Activated CD4-positive, CD25-positive, alpha-beta regulatory T cell treated with anti-CD3 and anti-CD28 coated beads, Interleukin-2, amount 50 U/mL, for 72 hours (primary cell): ENCODE measurements at regions not wholly inside any gene's neighbourhood (a gene's known extent, or its start where the extent isn't known, plus 50 kb on each side); places are given as distances from the start of the nearest gene placed in this dataset.

Source experiments
- DNase-seq: peaks from one replicate; pipeline ENCODE4 v3.0.0; 2021

DNA sequence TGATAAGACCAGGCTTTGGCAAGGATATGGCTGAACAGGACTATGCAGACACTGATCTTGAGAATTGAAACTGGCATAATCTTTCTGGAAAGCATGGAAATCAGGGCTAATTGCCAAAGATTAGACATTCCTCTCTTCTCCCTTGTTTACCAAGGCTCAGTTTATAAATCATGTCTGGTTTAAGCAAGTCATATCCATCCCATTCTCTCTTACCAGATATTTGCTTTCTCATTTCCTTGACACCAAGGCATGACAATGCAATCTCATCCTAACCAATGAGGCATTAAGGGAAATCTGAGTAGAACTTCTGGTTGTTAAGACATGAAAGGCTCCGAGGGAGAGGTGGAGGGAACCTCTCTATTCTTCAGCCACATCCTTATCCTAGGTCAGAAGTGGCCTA is 110.3 kb upstream of the CEP85L start:
- no peak for DNase-seq

DNA sequence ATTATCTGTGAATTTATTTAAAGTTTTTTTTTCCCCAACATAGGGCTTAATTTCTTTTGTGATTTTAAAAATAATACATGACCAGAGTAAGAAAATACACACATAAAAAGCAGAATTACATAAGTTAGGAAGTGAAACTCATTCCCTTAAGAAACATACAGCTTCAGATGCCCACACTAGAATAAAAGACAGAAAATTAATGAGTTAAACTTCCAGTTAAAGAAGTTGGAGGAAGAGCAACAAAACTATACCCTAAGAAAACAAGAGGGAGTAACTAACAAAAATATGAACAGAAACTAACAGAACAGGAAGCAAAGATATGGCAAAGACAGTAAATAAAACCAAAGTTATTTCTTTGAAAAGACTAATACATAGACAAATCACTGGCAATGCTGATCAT is 107.6 kb upstream of the CEP85L start:
- DNase-seq, result no peak

DNA sequence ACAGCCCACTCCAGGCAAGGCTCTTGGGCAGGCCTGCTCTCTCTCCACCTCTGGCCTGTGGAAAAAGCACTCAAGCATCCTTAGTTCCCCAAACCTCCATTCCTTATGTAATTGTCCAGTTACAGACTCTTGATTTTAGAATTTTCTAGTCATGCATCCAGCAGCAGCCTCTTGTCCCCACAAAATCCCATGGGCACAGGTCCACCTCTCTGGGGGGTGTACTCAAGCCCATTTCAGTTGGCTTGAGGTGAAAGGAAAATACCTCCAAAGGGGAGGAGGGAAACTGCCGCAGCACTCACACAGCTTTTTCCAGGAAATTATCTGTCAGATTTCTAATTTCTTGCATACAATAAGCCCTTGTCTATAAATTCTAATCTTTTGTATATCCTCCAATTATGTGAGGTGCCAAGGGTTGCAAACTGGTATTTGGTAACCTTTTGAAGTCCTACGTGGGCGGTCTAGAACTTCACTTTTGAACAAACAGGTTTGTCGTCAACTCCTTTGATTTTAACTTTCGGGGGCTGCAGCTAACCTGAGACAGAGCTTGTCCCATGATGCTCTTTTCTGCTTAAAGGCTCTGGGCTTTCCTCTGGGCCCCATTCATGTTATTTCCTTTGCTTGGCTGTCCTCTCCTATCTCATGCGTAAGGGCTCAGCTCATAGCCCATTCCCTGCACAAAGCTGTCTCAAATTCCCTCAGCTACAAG is 104.7 kb upstream of the CEP85L start:
- no peak for DNase-seq

DNA sequence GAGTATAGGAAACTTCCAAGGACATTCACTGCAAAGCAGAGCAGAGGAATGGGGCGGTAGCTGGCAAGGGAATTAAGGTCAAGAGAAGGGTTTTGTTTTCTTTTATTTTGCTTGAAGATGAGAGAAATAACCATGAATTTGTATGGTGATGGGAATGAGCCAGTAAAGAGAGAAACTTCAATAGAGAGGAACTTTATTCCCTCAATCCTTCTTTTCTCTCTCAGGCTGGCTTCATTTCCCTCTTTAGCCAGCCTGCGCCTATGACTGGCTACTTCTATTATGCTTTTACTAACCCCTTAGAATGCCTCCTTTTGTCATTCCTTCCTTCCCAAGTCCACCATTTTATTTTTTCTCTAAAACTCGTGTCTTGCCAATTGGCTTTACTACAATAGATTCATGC is 101.4 kb upstream of the CEP85L start:
- no peak for DNase-seq

DNA sequence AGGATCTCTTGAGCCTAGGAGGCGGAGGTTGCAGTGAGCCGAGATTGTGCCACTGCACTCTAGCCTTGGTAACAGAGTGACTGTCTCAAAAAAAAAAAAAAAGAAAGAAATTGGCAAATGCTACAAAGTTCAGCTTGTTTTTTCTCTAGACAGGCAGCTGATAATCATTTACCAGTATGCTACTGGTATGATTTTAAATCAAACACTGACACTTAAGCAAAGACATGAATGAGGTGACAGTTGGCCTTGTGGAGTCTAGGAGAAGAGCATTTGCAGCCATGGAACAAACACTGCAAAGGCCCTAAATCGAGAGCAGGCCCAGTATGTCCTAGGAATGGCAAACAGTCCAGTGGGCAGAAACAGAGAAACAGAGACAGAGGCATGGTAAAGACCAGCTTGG is 99.7 kb upstream of the CEP85L start:
- no peak for DNase-seq

DNA sequence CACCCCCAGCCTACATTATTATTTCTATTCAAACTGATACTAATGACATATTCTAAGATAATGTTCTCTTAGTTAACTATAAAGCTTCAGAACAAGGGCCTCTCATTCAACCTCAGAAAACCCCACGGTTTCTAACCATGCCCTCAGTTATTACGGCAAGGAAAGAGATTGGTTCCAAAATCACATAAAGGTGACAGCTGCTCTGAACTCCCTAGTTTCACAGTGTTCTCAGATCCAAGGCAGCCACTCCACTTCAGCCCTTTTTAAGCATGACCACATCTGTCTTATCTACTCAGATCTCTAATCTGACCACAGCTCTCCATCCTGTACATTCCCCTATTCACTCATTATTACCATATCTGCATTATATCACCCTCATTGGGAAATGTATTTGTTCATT is 98.8 kb upstream of the CEP85L start:
- DNase-seq, result no peak

DNA sequence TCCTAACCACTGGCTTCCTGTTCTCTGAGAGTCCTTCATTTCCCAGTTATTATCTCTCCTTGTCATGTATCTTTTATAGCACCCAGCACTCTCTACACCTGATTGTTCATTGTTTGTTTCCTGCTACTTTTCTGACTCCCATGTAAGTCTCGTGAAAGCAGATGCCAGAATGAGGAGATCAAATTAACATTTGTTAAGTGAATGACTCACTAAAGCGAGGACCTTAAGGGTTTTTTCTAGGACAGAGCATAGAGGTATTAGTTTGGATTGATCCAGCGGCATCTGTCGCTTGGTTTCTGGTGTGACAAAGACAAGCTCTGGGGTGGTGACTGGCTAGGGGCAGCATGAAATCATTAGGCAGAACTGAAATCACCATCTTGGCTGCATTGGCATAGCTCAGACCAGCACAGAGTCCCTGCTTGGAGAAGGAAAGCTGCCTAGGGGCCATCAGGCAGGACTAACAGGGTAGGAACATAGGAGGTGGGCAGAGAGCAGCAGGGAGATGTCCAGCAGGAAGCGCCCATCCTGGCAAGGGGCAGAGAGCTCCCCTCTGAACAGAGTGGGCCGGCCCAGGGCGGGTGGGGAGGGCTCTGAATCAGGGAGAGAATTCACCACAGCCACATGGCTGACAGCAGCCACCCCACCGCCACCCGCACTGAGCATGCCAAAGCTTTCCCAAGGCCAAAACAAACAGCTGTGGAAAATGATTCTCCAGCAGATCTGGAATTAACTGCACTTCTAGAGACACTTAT is 97.1 kb upstream of the CEP85L start:
- DNase-seq, result no peak

DNA sequence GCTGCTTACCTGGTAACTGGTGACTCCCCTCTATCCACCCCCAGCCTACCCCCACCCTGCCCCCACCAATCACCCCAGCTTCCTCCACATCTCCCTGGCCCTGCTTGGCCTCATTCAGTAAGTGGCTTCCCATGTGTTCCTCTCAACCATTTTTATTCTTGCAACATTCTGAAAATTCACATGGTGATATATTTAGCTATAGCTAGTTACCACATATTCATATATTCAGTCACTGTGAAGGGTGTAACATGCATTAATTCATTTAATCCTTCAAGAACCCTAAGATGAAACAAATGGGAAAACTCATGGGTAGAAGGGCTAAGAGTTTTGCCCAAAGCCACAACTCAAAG is 95.4 kb upstream of the CEP85L start:
- DNase-seq, result no peak

DNA sequence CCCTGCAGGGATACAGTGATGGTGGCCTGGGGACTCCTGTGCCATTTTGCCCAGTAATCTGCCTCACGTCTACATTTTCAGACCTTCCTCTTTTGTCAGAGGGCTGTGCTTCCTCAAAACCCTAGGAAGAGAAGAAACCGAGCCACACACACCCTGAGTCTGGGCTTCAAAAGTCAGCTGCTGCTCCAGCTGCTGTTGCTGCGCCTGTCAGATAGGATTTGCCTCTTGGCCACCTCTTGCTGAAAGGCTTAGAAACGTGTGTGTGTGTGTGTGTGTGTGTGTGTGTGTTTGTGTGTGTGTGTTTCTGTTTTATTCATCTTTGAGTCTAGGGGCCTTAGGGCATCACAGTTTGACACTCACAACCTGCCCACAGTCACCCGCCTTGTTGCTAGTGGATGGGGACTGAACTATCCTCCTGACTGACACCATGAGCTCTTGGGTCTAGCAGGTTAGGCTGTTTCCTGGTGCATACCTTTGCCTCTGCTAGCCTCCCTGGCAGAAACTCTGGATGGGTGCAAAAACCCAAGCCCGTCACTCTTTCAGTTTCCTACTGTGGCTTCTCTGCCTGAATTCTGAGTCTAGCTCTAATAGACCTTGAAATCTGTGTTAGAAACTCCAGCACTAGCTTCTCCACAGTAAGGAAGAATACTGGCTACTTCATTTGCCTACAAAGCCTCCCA is 94.9 kb upstream of the CEP85L start:
- DNase-seq, result no peak

DNA sequence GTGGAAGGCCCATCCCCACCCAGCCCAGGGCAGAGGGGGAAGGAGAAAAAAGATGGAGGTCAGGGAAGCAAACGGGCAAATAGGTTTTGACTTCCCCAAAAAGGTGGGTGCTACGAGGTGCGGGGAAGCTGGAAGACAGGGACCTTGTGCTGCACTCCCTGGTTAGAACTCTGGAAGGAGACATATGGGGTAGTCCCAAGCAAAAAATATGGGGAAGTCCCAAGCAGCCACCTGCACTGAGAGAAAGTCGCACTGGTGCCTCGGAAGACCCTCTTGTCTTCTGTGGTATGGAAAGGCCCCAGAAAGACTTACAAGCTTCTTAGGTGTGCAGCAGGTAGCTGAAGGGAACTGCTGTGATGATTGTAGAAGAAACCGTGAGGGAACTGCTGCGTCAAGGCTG is 93.8 kb upstream of the CEP85L start:
- no peak for DNase-seq

DNA sequence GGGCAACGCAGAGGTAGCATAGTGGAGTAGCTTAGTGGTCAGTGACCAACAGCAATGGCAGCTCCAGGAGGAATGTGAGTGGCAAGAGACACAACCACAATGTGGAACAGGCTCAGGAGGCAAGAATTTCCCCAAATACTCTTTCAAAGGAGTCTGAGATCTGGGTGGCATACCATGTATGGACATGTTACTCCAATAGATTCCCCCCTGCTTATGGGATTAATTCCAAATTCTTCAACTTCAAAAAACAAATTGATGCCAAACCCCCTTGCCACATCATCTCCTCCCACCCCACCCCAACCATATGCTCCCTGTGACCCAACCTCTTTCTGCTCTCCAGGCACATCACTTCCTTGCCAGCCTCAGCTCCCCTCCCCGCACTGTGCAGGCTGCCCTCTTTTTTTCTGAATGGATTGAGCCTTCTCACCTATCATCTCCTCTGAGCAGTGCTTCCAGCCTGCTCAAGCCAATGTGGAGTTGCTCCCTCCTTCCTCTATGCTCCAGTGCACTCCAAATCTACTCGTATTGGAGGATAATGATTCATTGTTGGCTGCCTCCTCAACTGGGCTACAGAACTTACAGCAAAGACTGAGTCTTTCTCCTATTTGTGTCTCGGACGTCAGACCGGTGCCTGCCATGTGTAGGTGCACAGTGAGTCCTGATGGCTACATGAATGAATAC is 93.0 kb upstream of the CEP85L start:
- no peak for DNase-seq

DNA sequence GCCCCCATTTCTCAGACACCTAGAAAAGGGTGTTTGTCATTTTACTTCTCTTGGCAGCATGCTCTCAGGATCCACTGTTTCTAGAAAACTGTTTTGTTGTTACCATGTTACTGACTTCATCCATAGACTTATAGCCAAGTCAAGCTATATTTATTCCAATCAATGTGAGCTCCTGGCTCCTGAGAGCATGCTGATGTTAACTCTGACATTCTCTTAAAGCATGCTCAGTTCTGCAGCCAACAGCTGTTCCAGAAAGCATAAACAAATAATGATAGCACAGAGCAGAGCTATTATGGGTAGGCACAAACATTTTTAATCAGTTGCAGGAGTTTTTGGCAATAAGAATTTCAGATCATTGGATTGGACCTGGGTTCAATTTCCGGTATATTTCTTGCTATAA is 92.4 kb upstream of the CEP85L start:
- no peak for DNase-seq

DNA sequence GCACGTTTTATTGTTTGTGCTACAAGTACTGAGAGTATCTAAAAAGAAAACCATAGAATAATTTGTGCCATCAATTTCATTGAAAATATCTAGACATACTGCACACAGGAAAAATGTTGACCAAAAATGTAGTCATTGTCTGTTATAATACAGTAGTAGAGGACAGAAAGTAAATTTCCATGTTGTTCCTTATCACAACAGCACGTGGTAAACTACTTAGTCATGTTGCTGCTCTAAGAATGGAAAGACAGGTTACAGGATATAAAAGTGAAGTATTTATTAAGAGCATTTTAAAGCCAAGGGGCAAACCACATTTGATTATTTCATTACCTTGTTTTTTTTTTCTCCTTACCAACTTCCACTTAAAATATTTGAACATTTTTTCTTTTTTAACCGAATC is 89.0 kb upstream of the CEP85L start:
- no peak for DNase-seq

DNA sequence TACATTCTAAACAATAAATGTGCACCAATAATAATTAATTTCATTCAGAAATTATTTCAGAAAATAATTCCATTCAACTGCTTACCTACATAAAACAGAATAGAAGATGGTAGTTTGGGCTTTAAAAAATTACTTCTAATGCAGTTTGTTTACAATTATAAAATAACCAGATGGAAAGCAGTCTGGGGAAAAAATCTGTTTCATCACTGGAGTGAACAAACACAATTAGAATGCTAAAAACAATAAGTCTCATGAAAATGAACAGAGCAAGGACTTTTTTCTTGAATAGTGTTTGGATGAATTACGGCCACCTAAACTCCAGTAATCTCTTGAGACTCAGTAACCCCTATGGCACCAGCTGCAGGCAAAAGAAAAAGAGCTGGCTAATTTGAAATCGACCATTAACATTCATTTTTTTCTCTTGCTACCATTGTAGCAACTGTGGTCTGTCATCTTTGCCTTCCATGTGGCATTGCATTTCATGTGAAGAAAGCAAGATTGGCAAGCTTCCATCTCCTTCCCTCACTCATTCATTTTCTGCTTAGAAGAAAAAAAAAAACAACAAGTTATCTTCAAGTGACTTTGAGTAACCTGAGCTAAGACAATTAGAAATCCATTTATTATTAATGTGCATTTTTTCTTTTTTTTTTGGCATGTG is 88.4 kb upstream of the CEP85L start:
- DNase-seq, result no peak

DNA sequence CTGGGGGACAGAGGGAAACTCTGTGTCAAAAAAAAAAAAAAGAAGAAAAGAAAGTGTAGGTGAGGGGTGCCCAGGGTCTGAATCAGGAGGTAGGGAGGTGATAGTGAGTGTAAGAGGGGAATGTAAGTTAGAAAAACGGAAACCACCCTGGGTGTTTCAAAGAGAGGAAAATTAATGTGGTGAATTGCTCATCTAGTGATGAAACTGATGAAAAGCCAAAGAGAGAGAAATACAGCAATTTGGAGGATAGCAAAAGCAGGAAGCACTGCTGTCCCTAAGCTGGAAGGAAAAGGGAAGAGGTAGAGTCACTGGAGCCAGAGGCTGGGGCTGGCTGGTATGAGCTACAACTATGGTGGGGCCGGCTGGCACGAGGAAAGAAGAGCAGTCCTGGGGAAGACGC is 85.0 kb upstream of the CEP85L start:
- DNase-seq, result no peak

DNA sequence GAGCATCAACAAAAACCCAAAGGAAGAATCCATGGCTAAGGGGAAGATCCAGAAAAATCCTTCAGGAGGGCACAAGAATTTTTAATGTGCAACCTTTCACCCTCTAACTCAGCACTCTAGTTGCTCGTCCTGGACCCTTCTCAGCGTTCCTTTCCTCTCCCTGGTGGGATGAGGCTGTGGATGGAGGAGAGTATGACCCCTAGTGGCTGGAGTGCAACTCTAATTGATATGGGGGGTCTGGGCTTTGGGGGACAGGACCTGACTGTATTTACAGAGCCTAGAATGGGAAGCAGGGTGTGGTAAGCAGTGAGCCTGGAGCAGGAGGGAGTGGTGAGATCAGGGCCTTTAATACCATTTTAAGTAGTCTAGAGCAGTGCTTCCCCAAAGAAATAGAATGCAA is 83.9 kb upstream of the CEP85L start:
- DNase-seq, result no peak

DNA sequence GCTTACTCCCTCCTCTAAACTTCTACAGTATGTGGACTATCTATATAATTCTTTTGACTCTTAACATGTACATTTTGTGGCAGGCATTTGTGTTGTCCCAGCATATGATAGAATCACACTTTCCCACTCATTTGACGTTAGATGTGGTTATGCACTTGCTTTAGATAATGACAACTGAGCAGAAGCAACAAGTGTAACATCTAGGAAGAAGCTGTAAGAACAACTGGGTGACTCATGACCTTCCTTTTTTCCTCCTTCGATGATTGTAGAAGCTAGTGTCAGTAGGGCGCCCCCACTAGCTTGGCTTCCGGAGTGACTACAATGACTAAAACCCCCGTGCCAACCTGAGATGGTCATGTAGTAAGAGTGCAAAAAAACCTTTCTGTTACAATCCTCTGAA is 74.6 kb upstream of the CEP85L start:
- DNase-seq, result no peak

DNA sequence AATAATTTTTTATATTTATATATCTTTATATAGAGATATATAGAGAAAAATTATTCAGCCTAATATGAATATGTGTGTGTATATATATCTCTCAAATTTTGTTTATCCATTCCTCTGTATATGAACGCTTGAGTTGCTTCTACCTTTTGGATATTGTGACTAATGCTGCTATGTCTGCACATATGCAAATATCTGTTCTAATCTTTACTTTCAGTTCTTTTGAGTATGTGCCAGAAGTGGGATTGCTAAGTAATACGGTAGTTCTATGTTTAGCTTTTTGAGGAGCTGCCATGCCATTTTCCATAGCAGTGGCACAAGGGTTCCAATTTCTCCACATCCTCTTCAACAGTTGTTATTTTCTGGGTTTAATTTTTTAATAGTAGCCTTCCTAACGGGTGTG is 72.8 kb upstream of the CEP85L start:
- DNase-seq, result no peak

DNA sequence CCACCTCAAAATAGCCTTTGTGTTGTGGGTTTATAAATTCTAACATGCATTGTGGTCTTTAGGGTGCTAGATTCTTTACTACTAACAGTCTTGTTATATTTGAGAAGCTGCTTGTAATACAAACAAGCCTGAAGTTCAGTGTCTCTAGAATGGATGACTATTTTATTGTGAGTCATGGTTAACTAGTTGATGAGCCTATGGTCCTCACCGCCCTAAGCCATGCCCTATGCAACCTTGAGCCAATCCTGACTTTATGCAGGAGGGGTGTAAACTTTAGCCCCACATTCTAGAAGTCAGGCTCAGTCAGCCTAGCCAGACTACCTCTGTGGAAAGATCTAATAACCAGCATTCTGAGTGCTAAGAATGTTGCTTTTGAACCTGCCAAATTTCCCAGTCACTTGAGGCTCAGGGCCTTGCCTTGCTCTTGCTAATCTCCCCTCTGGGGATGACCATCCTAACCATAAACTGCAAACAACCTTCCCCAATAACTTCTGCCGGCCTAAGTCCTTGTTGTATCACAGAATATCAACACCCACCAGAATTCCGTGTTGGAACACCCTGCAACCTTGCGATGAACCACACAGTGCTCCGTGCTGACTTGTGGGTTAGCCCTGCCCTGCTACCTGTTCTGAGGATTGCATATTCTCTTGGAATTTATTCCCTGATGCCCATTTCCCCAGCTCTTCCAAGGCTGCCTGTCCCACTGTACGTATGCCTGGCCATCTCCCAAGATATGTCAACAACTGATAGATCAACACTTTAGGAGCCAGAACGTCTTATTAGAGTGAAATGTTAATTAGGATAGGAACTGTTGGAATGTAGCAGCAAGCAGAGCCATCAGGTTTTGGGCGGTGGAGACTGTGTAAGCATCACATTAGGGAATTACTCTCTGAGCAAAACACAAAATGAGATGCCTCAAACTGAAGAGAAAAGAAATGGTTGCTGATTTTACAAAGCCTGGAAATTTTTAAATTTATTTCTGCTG is 71.7 kb upstream of the CEP85L start:
- no peak for DNase-seq

DNA sequence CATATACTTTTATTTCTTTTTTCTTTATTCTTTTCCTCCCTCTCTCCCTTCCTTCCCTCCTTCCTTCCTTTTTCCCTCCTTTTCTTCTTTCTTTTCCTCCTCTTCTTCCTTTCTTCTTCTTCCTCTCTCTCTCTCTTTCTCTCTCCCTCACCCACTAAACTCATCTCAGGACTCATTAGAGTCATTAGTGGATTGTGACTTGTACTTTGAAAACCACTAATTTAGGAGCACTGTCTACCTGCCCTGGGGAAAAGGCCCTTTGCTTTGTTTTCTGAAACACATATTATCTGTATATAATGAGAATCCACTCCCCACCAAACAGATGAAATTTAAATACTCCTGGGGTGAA is 68.7 kb upstream of the CEP85L start:
- no peak for DNase-seq

DNA sequence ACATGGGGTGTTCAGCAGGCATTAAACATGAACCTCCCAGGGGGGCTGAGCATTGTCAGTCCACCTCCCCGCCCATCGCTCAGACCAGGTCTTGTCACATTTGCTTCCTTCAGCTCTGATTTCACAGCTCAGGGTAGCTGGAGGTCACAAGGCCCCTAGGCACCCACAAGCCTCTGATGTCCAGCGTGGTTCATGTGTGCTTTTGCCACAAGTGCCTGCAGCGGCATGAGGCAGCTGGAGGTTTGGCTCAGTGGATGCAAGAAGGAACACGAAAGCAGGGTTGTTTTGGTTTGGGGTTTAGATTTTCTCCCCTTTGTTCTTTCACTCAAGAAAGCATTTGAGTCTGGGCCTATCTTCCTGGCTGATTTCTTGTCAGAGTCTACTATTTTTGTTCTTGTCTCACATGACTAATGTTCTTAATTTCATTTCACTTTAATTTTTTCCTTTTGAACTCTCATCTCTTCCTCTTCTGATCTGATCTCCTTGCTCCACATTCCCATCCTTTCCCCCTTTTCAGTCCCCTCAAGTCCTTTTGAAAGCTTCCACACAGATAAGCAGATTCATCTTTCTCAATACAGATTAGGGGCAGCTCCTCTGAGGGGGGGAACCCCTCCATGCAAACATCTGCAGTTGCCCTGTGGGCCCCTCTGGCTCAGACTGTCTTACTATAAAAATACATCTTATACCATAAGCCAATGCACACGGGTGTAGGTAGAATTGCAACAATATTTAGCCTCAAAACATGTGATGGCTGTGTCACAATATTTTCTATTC is 68.1 kb upstream of the CEP85L start:
- DNase-seq, result peak; percentile 38
